ENCODE measurements at regions not wholly inside any gene's neighbourhood (a gene's known extent, or its start where the extent isn't known, plus 50 kb on each side); places are given as distances from the start of the nearest gene placed in this dataset.
A peak's percentile ranks its signal among the peaks of the same experiment; 100 is the strongest.

GRCh38 chr10:78301891-78302738, 268.5 kb downstream of the RPS24 start:
- DNase-seq: peak in 1 of 2 experiments; percentile 2

DNA sequence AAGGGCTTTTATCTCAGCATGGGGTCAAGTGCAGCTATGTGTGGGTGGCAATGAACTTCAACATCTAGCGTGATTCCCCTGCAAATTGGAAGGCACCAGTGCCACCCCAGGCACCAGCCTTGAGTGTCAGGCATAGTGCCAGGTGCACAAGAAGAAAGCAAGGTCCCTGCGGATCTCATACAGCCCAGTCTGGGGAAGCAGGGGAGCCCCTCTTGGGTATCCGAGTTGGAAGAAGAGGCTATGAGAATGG, 269.0 kb downstream of the RPS24 start:
- DNase-seq: no peak

DNA sequence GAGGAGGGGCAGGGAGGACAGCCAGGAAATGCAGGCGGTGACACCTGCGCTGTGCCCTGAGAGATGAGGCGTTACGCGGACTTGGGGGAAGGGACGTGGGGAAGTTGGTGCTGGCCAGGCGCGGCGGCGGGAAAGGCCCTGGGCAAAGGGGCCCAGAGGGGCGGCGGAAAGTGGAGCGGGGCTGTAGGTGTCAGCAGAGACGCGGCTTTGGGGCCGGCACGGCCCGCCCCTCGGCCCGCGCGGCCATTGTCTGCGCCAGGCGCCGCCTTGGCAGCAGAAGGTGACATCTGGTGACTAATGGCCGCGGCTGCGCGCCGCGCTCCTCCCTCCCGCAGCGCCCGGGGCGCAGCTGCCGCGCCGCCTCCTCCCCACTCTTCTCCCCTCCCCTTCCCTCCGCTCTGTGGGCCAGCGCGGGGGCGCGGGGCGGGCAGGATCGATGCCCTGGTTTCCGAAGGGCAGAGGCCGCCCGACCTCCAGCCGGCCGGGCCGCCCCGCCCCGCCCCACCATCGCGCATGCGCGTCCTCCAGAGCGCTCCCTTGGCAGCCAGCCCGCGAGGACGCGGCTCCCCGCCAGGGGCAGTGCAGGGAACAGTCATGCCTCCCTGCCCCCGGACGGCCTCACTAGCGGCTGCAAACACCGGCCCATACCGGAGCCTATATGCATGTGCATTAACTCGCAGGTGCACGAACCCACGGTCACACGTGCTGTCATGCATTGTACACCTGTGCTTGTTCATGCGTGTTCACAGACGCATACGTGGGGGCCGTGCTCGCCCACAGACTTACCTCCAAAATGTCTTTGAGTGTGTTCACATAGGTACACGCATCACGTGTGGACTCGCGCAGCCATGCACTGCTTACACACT, 269.6 kb downstream of the RPS24 start:
- peak; percentile 83 to 90 for DNase-seq

GRCh38 chr10:78304091-78305045, 270.7 kb downstream of the RPS24 start:
- no peak for DNase-seq

- DNase-seq: no peak
Measured at GRCh38 chr10:78305311-78305710, 271.6 kb downstream of the RPS24 start.

DNA sequence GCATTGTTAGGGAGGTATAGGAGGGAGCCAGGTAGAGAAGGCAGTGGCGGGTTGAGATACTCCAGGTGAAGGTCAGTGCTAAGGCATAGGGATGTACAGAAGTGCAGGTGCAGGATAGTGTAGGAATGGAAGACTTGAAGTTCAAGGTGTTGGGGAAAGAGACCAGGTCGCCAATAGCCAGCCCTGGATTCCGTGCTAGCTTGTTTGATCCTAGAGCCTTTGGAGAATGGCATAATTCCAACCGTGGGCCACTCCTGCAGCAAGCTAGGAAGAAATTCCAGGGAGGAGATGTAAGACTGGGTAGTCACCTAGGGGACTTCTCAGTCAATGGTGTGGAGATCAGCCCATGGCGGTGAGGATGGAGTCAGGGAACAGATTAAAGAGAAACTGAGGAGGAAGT, 272.7 kb downstream of the RPS24 start:
- DNase-seq: no peak

DNA sequence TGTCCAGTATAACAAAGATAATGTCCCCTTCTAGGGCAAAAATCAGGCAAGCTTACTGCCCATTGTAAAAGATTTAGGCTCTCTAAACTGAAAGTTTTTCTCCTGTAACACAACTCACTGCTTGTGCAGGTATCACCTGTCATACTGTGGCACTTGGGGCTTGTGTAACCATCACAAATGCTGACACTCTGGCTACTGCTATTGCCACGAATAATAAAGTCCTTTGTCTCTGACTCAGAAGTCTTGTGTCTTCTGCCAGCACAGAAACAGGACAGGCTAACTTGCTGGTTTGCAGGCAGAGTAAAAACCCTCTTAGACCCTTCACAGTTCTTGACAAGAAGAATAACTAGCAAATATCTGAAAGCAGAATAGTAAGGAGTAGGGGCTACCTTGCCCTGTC, 273.9 kb downstream of the RPS24 start:
- DNase-seq: no peak

DNA sequence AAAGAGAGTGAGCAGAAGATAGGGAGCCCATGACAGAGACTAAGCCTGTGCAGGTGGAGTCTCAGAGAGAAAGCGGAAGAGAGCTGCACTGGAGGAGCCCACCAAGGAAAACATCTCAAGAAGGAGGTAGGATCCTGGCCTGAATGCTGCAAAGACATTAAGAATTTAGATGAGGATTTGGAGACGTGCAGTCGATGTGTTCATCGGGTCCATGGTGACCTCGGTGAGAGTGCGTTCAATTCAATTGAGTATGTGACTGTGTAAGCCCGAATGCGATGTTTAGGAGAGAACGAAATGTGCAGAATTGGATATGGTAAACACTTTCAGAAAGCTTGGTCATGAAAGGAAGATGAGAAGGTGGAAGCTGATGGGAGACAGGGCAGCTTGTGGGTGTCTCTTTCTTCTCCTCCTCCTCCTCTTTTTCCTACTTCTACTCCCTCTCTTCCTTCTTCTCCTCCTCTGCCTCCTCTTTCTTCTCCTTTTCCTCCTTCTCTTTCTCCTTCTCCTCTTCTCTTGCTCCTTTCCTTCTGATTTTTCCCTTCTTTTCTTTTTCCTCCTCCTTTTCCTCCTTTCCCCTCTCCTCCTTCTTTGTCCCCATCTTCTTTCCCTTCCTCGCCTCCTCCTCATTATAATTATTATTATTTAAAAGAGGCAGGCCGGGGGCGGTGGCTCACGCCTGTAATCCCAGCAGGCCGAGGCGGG, 276.0 kb downstream of the RPS24 start:
- no peak for DNase-seq

GRCh38 chr10:78310481-78311080, 276.9 kb downstream of the RPS24 start:
- no peak for DNase-seq

DNA sequence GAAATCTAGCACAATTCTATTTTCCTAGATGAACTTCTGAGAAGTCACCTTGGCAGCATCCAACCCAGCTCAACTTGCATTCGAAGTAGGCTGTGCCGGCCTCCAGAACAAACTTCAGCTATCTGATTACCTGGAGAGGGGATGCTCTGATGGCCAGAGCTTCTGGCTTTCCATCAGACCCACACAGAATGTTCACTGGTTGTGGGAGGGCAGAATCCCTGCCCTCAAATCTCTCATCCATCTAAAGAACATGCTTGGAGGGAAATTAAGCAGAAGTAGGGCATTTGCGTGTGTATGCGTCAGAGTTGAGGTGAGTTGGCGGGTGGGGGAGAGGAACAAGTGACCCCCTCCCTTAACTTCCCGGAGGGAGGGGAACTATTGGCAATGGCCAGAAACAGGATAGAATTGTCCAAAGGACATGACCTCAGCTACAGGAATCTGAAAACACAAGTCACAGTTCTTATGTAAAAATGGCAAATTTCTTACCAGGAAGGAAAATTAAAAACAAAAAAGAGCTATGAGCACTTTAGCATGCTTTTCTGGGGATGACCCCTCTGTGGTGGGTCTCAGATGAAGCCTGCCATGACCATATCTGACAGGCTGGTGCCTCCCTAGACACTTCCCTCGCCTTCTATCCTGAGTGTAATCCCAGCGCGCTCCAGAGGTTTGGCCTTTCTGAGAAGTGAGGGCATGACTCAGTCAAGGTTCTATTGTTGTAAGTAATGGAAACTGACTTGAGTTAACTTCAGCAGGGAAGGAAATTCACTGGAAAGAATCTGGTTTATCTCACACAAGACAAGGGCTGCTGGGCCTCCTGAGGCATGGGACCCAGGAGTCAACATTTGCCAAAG, 278.8 kb downstream of the RPS24 start:
- no peak for DNase-seq

DNA sequence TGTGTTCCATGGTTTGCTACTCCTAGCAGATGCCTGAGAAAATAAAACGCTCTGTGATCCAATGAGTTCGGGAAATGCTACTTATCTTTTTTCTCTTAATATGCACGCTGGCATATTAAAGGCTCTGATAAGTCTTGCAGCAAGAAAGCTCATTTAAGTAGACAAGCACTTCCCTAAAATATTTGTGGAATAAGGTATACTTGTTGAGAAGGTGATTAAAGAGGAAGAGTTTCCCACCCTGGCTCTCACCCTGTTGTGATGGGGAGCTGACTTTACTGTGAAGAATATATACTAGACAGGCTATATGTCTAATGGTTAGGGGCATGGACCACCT, 279.4 kb downstream of the RPS24 start:
- no peak for DNase-seq

GRCh38 chr10:78313636-78314035, 280.0 kb downstream of the RPS24 start:
- no peak for DNase-seq

GRCh38 chr10:78314651-78315050, 281.0 kb downstream of the RPS24 start:
- no peak for DNase-seq

GRCh38 chr10:78316451-78316931, 282.8 kb downstream of the RPS24 start:
- DNase-seq: no peak

GRCh38 chr10:78318305-78318704, 284.6 kb downstream of the RPS24 start:
- no peak for DNase-seq

GRCh38 chr10:78319371-78319770, 285.7 kb downstream of the RPS24 start:
- DNase-seq: no peak

- no peak for DNase-seq
Measured at GRCh38 chr10:78319841-78320240, 286.2 kb downstream of the RPS24 start.

DNA sequence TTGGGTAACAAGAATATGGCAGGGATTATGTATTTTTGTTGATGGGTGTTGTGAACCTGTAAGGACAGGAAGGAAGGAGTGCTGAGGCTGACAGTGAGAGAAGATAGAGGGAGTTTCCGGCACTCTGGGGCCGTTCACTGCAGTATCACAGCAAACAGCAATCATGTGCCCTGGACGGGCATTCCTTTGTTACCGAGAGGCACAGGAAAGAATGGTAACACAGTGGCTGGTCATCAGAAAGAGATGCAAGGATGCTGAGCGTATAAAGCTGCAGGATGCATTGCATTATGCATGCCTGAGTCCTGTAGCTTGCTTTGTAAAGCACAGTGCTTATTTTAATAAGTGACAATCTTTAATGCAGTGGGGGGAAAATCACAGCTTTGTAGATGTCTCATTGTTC, 286.8 kb downstream of the RPS24 start:
- DNase-seq: no peak

GRCh38 chr10:78321000-78321399, 287.3 kb downstream of the RPS24 start:
- DNase-seq: no peak

GRCh38 chr10:78321500-78321899, 287.8 kb downstream of the RPS24 start:
- DNase-seq: no peak

DNA sequence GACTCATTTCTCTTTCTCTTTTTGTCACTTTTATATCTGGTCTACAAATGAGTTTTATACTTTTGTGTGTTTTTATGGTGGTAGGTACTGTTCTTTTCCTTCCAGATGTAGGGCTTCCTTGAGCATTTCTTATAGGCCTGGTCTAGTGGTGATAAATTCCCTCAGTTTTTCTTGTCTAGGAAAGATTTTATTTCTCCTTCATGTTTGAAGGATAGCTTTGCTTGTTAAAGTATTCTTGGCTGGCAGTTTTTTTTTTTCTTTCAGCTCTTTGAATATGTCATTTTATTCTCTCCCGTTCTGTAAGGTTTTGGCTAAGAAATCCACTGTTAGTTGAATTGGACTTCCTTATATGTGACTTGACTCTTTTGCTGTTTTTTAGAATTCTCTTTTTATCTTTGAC, 292.7 kb downstream of the RPS24 start:
- DNase-seq: no peak

All from NCI-H2081 (cell line).